ENCODE measurements at regions not wholly inside any gene's neighbourhood (a gene's known extent, or its start where the extent isn't known, plus 50 kb on each side); places are given as distances from the start of the nearest gene placed in this dataset.

GRCh38 chr13:34217343-34218025 is 399.5 kb downstream of the RFC3 start:
- H3K9me2 ChIP-seq (ENCODE audit: insufficient read depth), result no peaks in the 10 kb centered on the region
- ATAC-seq (no peak), DNase-seq (ENCODE audit: low read depth, low spot score) (no peak)
- BruUV-seq (replicated peaks), result no TSS peak
- no peak overlapping the region for H3K4me2 ChIP-seq (ENCODE audit: low read length)
- intact Hi-C loops (cut with micrococcal nuclease), result no loop called here
- no peaks in the 10 kb centered on the region for H3K9me3 ChIP-seq (ENCODE audit: control insufficient read depth in 1 of 2, insufficient read depth in 1 of 2, low read depth in 1 of 2, low read length in 2 of 2)
- no peak for TF ChIP-seq TCF7L2 (IDR thresholded peaks at IDR 0.05; ENCODE audit: borderline replicate concordance, extremely low read depth, insufficient read depth, insufficient read length)
- no peak for TF ChIP-seq ATF3 (IDR thresholded peaks at IDR 0.05)
- TF ChIP-seq ZNF274 (IDR thresholded peaks at IDR 0.05; ENCODE audit: low read depth, low read length), result no peak
- no peak for TF ChIP-seq CBX3 (IDR thresholded peaks at IDR 0.05; ENCODE audit: low read depth)
- TF ChIP-seq REST (IDR thresholded peaks at IDR 0.05; ENCODE audit: low read depth), result no peak
- TF ChIP-seq SIN3A (IDR thresholded peaks at IDR 0.05; ENCODE audit: low read depth), result no peak
- TF ChIP-seq JUND (IDR thresholded peaks at IDR 0.05), result no peak
- no peak for TF ChIP-seq POLR2A (IDR thresholded peaks at IDR 0.05; ENCODE audit: borderline replicate concordance, extremely low read depth, insufficient read depth, insufficient read length)
- no peak for TF ChIP-seq ELF1 (IDR thresholded peaks at IDR 0.05; ENCODE audit: borderline replicate concordance, low read depth)
- TF ChIP-seq ZBTB33 (IDR thresholded peaks at IDR 0.05; ENCODE audit: extremely low read depth, insufficient replicate concordance, low read length), result no peak
- no peak for TF ChIP-seq EZH2 (IDR thresholded peaks at IDR 0.05)
- no peak for TF ChIP-seq YY1 (IDR thresholded peaks at IDR 0.05; ENCODE audit: extremely low read depth, insufficient replicate concordance, low read depth, low read length)
- no peak for TF ChIP-seq CTCF (IDR thresholded peaks at IDR 0.05 in 2 of 3, conservative IDR thresholded peaks at IDR 0.05 in 1 of 3; ENCODE audit: borderline replicate concordance in 1 of 3, insufficient read depth in 1 of 3, low read depth in 2 of 3, low read length in 2 of 3)
- TF ChIP-seq SP1 (IDR thresholded peaks at IDR 0.05; ENCODE audit: low read depth), result no peak
- no peak for TF ChIP-seq EGR1 (IDR thresholded peaks at IDR 0.05; ENCODE audit: low read depth)
- no peak for TF ChIP-seq EZH2phosphoT487 (IDR thresholded peaks at IDR 0.05; ENCODE audit: borderline replicate concordance)
- TF ChIP-seq CEBPB (IDR thresholded peaks at IDR 0.05; ENCODE audit: low read depth), result no peak
- H3K27me3 ChIP-seq (ENCODE audit: insufficient read depth, low read length), result no peaks in the 10 kb centered on the region
- no peak overlapping the region for H2AFZ ChIP-seq (ENCODE audit: low read depth, low read length, poor library complexity, severe bottlenecking)
- H3K36me3 ChIP-seq (ENCODE audit: control insufficient read depth in 1 of 2, insufficient read depth in 2 of 2, low read length in 2 of 2), result no peaks in the 10 kb centered on the region
- CTCF ChIA-PET, result no interaction called here
- no peak overlapping the region for H3K27ac ChIP-seq (ENCODE audit: low read depth, low read length)
- H4K20me1 ChIP-seq (ENCODE audit: insufficient read depth), result no peaks in the 10 kb centered on the region
- no peaks in the 10 kb centered on the region for H3K79me2 ChIP-seq (ENCODE audit: insufficient read depth, low read length)
- no peak overlapping the region for H3K4me3 ChIP-seq (replicated peaks in 1 of 2; ENCODE audit: low read depth in 1 of 2, low read length in 2 of 2)
- POLR2A ChIA-PET, result no interaction called here
- RAD21 ChIA-PET (ENCODE audit: low non-redundant PET in 1 of 2, low total read pairs in 2 of 2, uncharacterized antibody in 2 of 2, unreplicated experiment in 2 of 2), result no interaction called here
- H3K9ac ChIP-seq (ENCODE audit: low read length), result no peak overlapping the region
- no peaks in the 10 kb centered on the region for H3K4me1 ChIP-seq (ENCODE audit: control insufficient read depth in 1 of 2, insufficient read depth in 2 of 2, low read length in 2 of 2)
